ENCODE measurements at regions not wholly inside any gene's neighbourhood (a gene's known extent, or its start where the extent isn't known, plus 50 kb on each side); places are given as distances from the start of the nearest gene placed in this dataset.

DNA sequence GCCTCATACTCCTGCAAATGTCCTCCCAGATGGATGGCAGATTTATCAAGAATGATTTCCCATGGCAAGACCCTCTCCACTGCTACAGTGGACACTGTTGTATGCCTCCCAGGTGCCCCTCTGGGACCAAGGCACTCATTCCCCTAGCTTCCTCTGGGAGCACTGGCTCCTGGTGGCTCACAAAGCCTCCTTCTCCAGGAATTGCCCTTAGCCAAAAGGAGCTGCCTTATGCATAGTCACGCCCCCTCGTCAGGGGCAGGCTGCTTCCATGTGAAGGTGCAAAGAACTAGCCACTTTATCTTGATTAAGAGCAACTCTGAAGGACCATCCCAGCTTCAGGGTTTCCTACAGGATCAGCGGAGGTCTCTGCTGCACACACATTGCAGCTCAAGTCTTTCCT lies 358.1 kb downstream of the CDK5RAP2 start:
- H3K9me3 ChIP-seq (ENCODE audit: control insufficient read depth in 2 of 2, low read length in 2 of 2), result peaks cover 1 to 2% of the 10 kb centered on the region in 2 donors
- no peak overlapping the region for H3K9ac ChIP-seq (ENCODE audit: low read length in 2 of 2)
- no peaks in the 10 kb centered on the region for H3K27me3 ChIP-seq (ENCODE audit: control insufficient read depth in 1 of 2, insufficient read depth in 2 of 2, low read length in 2 of 2)
- H3K36me3 ChIP-seq (ENCODE audit: control insufficient read depth in 2 of 2, insufficient read depth in 2 of 2, low read length in 2 of 2), result no peaks in the 10 kb centered on the region
- no peaks in the 10 kb centered on the region for H3K4me1 ChIP-seq (ENCODE audit: control insufficient read depth, insufficient read depth, low read length)
- no peak overlapping the region for H3K27ac ChIP-seq (ENCODE audit: low read length)
- H3K4me3 ChIP-seq (ENCODE audit: low read length in 2 of 2), result no peak overlapping the region

DNA sequence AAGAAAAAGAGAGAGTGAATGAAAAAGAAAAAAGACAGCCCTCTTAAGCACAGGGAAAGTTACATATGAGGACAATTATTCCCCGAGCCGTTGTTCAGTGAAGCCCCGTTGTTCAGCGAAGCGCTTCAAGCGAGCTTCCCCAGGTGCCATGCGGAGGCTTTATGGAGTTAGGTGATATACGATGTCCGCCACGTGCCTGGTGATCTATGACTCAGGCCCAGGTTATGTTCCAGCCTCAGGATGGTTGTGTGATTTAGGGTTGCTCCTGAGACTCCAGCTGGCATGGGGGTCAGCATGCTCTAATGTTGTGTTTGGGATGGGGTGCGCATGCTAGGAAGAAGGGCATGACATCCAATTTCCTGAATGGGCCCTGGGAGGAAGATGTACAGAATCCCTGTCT lies 365.6 kb downstream of the CDK5RAP2 start:
- H3K9ac ChIP-seq (ENCODE audit: low read length in 2 of 2), result no peak overlapping the region
- no peaks in the 10 kb centered on the region for H3K36me3 ChIP-seq (ENCODE audit: control insufficient read depth in 2 of 2, insufficient read depth in 2 of 2, low read length in 2 of 2)
- no peak overlapping the region for H3K27ac ChIP-seq (ENCODE audit: low read length)
- no peak overlapping the region for H3K4me3 ChIP-seq (ENCODE audit: low read length in 2 of 2)
- peaks cover 0 to 2% of the 10 kb centered on the region in 2 donors for H3K9me3 ChIP-seq (ENCODE audit: control insufficient read depth in 2 of 2, low read length in 2 of 2)
- no peaks in the 10 kb centered on the region for H3K4me1 ChIP-seq (ENCODE audit: control insufficient read depth, insufficient read depth, low read length)
- peaks cover 0 to 2% of the 10 kb centered on the region in 2 donors for H3K27me3 ChIP-seq (ENCODE audit: control insufficient read depth in 1 of 2, insufficient read depth in 2 of 2, low read length in 2 of 2)

DNA sequence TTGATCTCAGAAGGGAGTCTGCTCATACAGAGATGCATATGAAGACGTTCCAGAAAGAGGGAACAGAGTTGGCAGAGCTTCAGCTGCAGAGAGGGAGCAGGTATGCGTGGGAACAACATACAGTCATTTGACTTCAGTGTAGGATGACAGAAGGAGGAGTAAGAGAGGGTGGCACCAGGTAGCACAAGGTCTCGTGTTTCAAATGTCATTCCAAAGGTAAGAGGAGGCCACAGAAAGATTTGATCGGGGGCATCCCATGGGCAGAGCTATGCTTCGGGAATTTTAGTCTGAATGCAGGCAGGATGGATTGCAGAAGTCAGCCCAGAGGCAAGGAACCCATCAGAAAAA lies 367.1 kb downstream of the CDK5RAP2 start:
- Histone ChIP-seq H3K9me3 (ENCODE audit: control insufficient read depth in 2 of 2, low read length in 2 of 2) (no peaks in the 10 kb centered on the region), H3K9ac (ENCODE audit: low read length in 2 of 2) (no peak overlapping the region), H3K4me1 (ENCODE audit: control insufficient read depth, insufficient read depth, low read length) (no peaks in the 10 kb centered on the region), H3K27me3 (ENCODE audit: control insufficient read depth in 1 of 2, insufficient read depth in 2 of 2, low read length in 2 of 2) (peaks cover 0 to 2% of the 10 kb centered on the region in 2 donors), H3K27ac (ENCODE audit: low read length) (no peak overlapping the region), H3K4me3 (ENCODE audit: low read length in 2 of 2) (no peak overlapping the region), H3K36me3 (ENCODE audit: control insufficient read depth in 2 of 2, insufficient read depth in 2 of 2, low read length in 2 of 2) (no peaks in the 10 kb centered on the region)

GRCh38 chr9:120212153-120212852 lies 367.7 kb downstream of the CDK5RAP2 start:
- Histone ChIP-seq H3K9me3 (ENCODE audit: control insufficient read depth in 2 of 2, low read length in 2 of 2) (no peaks in the 10 kb centered on the region), H3K9ac (ENCODE audit: low read length in 2 of 2) (no peak overlapping the region), H3K27ac (ENCODE audit: low read length) (no peak overlapping the region), H3K27me3 (ENCODE audit: control insufficient read depth in 1 of 2, insufficient read depth in 2 of 2, low read length in 2 of 2) (peaks cover 0 to 2% of the 10 kb centered on the region in 2 donors), H3K4me1 (ENCODE audit: control insufficient read depth, insufficient read depth, low read length) (no peaks in the 10 kb centered on the region), H3K36me3 (ENCODE audit: control insufficient read depth in 2 of 2, insufficient read depth in 2 of 2, low read length in 2 of 2) (no peaks in the 10 kb centered on the region), H3K4me3 (ENCODE audit: low read length in 2 of 2) (no peak overlapping the region)

DNA sequence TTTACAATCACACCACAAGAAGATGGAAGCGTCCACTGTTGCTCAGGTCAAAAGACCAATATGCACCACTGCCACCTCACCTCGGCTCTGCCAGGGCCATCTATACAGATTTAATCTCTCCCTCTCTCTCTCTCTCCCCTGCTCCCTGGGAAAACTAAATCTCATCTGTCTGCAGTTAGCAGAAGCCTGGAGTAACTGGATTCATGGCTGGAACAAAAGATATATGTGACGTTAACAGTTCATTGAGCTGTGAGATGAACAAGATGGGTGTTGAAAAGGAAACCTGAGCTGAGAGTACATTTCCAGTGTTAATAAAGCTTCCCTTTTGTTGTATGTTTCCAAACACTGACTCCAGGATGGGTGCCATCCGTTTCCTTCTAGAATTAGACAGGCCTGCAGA lies 369.7 kb downstream of the CDK5RAP2 start:
- H3K9me3 ChIP-seq (ENCODE audit: control insufficient read depth in 2 of 2, low read length in 2 of 2), result no peaks in the 10 kb centered on the region
- no peak overlapping the region for H3K4me3 ChIP-seq (ENCODE audit: low read length in 2 of 2)
- no peaks in the 10 kb centered on the region for H3K4me1 ChIP-seq (ENCODE audit: control insufficient read depth, insufficient read depth, low read length)
- no peaks in the 10 kb centered on the region for H3K36me3 ChIP-seq (ENCODE audit: control insufficient read depth in 2 of 2, insufficient read depth in 2 of 2, low read length in 2 of 2)
- H3K27me3 ChIP-seq (ENCODE audit: control insufficient read depth in 1 of 2, insufficient read depth in 2 of 2, low read length in 2 of 2), result peaks cover 0 to 2% of the 10 kb centered on the region in 2 donors
- H3K9ac ChIP-seq (ENCODE audit: low read length in 2 of 2), result no peak overlapping the region
- H3K27ac ChIP-seq (ENCODE audit: low read length), result no peak overlapping the region

GRCh38 chr9:120202856-120203654 lies 376.9 kb downstream of the CDK5RAP2 start:
- peaks cover 1 to 2% of the 10 kb centered on the region in 2 donors for H3K27me3 ChIP-seq (ENCODE audit: control insufficient read depth in 1 of 2, insufficient read depth in 2 of 2, low read length in 2 of 2)
- H3K9ac ChIP-seq (ENCODE audit: low read length in 2 of 2), result no peak overlapping the region
- H3K36me3 ChIP-seq (ENCODE audit: control insufficient read depth in 2 of 2, insufficient read depth in 2 of 2, low read length in 2 of 2), result no peaks in the 10 kb centered on the region
- no peak overlapping the region for H3K4me3 ChIP-seq (ENCODE audit: low read length in 2 of 2)
- no peaks in the 10 kb centered on the region for H3K9me3 ChIP-seq (ENCODE audit: control insufficient read depth in 2 of 2, low read length in 2 of 2)
- H3K4me1 ChIP-seq (ENCODE audit: control insufficient read depth, insufficient read depth, low read length), result no peaks in the 10 kb centered on the region
- no peak overlapping the region for H3K27ac ChIP-seq (ENCODE audit: low read length)

- Histone ChIP-seq H3K27me3 (ENCODE audit: control insufficient read depth in 1 of 2, insufficient read depth in 2 of 2, low read length in 2 of 2) (peaks cover 2 to 7% of the 10 kb centered on the region in 2 donors), H3K4me1 (ENCODE audit: control insufficient read depth, insufficient read depth, low read length) (no peaks in the 10 kb centered on the region), H3K9ac (ENCODE audit: low read length in 2 of 2) (no peak overlapping the region), H3K9me3 (ENCODE audit: control insufficient read depth in 2 of 2, low read length in 2 of 2) (no peaks in the 10 kb centered on the region), H3K36me3 (ENCODE audit: control insufficient read depth in 2 of 2, insufficient read depth in 2 of 2, low read length in 2 of 2) (no peaks in the 10 kb centered on the region), H3K27ac (ENCODE audit: low read length) (no peak overlapping the region), H3K4me3 (ENCODE audit: low read length in 2 of 2) (no peak overlapping the region)
Measured at GRCh38 chr9:120198027-120198426, 381.9 kb downstream of the CDK5RAP2 start.

- H3K4me1 ChIP-seq (ENCODE audit: control insufficient read depth, insufficient read depth, low read length), result no peaks in the 10 kb centered on the region
- no peaks in the 10 kb centered on the region for H3K36me3 ChIP-seq (ENCODE audit: control insufficient read depth in 2 of 2, insufficient read depth in 2 of 2, low read length in 2 of 2)
- H3K9me3 ChIP-seq (ENCODE audit: control insufficient read depth in 2 of 2, low read length in 2 of 2), result no peaks in the 10 kb centered on the region
- H3K9ac ChIP-seq (ENCODE audit: low read length in 2 of 2), result no peak overlapping the region
- H3K27me3 ChIP-seq (ENCODE audit: control insufficient read depth in 1 of 2, insufficient read depth in 2 of 2, low read length in 2 of 2), result peaks cover 2 to 7% of the 10 kb centered on the region in 2 donors
- H3K4me3 ChIP-seq (ENCODE audit: low read length in 2 of 2), result no peak overlapping the region
- no peak overlapping the region for H3K27ac ChIP-seq (ENCODE audit: low read length)
Measured at GRCh38 chr9:120197605-120198004, 382.4 kb downstream of the CDK5RAP2 start.

- Histone ChIP-seq H3K4me1 (ENCODE audit: control insufficient read depth, insufficient read depth, low read length) (no peaks in the 10 kb centered on the region), H3K9me3 (ENCODE audit: control insufficient read depth in 2 of 2, low read length in 2 of 2) (no peaks in the 10 kb centered on the region), H3K36me3 (ENCODE audit: control insufficient read depth in 2 of 2, insufficient read depth in 2 of 2, low read length in 2 of 2) (no peaks in the 10 kb centered on the region), H3K27ac (ENCODE audit: low read length) (no peak overlapping the region), H3K27me3 (ENCODE audit: control insufficient read depth in 1 of 2, insufficient read depth in 2 of 2, low read length in 2 of 2) (no peaks in the 10 kb centered on the region), H3K4me3 (ENCODE audit: low read length in 2 of 2) (no peak overlapping the region), H3K9ac (ENCODE audit: low read length in 2 of 2) (no peak overlapping the region)
Measured at GRCh38 chr9:120191141-120191540, 388.8 kb downstream of the CDK5RAP2 start.

GRCh38 chr9:120187758-120188157 lies 392.2 kb downstream of the CDK5RAP2 start:
- Histone ChIP-seq H3K4me3 (ENCODE audit: low read length in 2 of 2) (no peak overlapping the region), H3K36me3 (ENCODE audit: control insufficient read depth in 2 of 2, insufficient read depth in 2 of 2, low read length in 2 of 2) (no peaks in the 10 kb centered on the region), H3K27ac (ENCODE audit: low read length) (no peak overlapping the region), H3K4me1 (ENCODE audit: control insufficient read depth, insufficient read depth, low read length) (no peaks in the 10 kb centered on the region), H3K27me3 (ENCODE audit: control insufficient read depth in 1 of 2, insufficient read depth in 2 of 2, low read length in 2 of 2) (no peaks in the 10 kb centered on the region), H3K9me3 (ENCODE audit: control insufficient read depth in 2 of 2, low read length in 2 of 2) (peaks cover 0 to 4% of the 10 kb centered on the region in 2 donors), H3K9ac (ENCODE audit: low read length in 2 of 2) (no peak overlapping the region)

DNA sequence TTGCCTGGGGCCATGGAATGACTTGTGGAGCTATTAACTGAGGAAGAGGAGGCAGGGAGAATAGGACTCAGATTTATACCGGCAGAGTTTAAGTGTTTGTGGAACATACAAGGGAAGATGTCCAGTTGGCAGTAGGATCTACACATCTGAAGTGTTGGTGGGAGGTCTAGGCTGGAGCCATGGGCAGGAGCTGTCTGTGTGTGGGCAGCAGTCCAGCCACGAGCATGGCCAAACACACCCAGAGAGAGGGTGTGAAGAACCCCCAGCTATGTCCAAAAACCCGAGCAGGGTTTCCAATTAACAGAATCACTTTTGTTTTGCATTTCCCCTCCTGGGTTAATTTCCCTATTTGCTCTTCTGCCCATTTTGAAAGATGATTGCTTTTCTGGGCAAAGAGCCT lies 393.7 kb downstream of the CDK5RAP2 start:
- Histone ChIP-seq H3K4me3 (ENCODE audit: low read length in 2 of 2) (no peak overlapping the region), H3K9me3 (ENCODE audit: control insufficient read depth in 2 of 2, low read length in 2 of 2) (peaks cover 0 to 4% of the 10 kb centered on the region in 2 donors), H3K4me1 (ENCODE audit: control insufficient read depth, insufficient read depth, low read length) (no peaks in the 10 kb centered on the region), H3K27ac (ENCODE audit: low read length) (no peak overlapping the region), H3K36me3 (ENCODE audit: control insufficient read depth in 2 of 2, insufficient read depth in 2 of 2, low read length in 2 of 2) (no peaks in the 10 kb centered on the region), H3K9ac (ENCODE audit: low read length in 2 of 2) (no peak overlapping the region), H3K27me3 (ENCODE audit: control insufficient read depth in 1 of 2, insufficient read depth in 2 of 2, low read length in 2 of 2) (no peaks in the 10 kb centered on the region)

Data from stomach smooth muscle (tissue), 2 donors.